ENCODE measurements at regions not wholly inside any gene's neighbourhood (a gene's known extent, or its start where the extent isn't known, plus 50 kb on each side); places are given as distances from the start of the nearest gene placed in this dataset.

DNA sequence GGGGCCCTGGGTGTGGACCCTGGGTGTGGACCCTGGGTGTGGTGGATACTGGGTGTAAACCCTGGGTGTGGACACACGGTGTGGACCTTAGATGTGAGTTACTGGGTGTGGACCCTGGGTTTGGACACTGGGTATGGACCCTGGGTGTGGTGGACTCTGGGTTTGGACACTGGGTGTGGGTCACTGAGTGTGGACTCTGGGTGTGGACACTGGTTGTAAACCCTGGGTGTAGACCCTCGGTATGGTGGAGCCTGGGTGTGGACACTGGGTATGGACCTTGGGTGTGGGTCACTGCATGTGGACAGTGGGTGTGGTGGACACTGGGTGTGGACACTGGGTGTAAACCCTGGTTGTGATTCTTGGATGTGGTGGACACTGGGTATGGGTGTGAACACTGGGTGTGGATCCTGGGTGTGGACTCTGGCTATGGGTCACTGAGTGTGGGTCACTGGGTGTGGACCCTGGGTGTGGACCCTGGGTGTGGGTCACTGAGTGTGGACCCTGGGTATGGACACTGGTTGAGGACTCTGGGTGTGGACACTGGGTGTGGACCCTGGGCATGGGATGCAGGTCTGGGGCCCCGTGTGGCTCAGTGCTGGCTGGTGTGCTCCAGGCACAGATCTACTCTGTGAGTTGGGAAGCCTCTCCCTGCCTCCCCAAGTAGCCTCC lies 356.2 kb downstream of the GLRX3 start:
- Histone ChIP-seq H3K36me3 (ENCODE audit: insufficient read depth) (no peaks in the 10 kb centered on the region), H3K27me3 (ENCODE audit: insufficient read depth, low read depth) (no peaks in the 10 kb centered on the region; the same call in 1 of the 2 replicates), H2AFZ (ENCODE audit: low read depth) (no peak overlapping the region), H3K27ac (no peak overlapping the region), H3K4me2 (no peak overlapping the region), H3K79me2 (ENCODE audit: insufficient read depth, low read depth) (no peaks in the 10 kb centered on the region), H3K4me1 (ENCODE audit: low read depth, poor library complexity, severe bottlenecking) (no peaks in the 10 kb centered on the region), H3K4me3 (IDR thresholded peaks at IDR 0.05; ENCODE audit: insufficient read depth, low read depth, low read length) (no peak overlapping the region), H4K20me1 (ENCODE audit: insufficient read depth) (no peaks in the 10 kb centered on the region), H3K9ac (no peak overlapping the region)
- TF ChIP-seq CTCF (conservative IDR thresholded peaks at IDR 0.05; ENCODE audit: low read depth, low read length) = no peak

GRCh38 chr10:130493021-130493420 lies 356.8 kb downstream of the GLRX3 start:
- TF ChIP-seq CTCF (conservative IDR thresholded peaks at IDR 0.05; ENCODE audit: low read depth, low read length) = no peak
- no peaks in the 10 kb centered on the region for H4K20me1 ChIP-seq (ENCODE audit: insufficient read depth)
- no peaks in the 10 kb centered on the region for H3K4me1 ChIP-seq (ENCODE audit: low read depth, poor library complexity, severe bottlenecking)
- no peak overlapping the region for H3K4me3 ChIP-seq (IDR thresholded peaks at IDR 0.05; ENCODE audit: insufficient read depth, low read depth, low read length)
- no peaks in the 10 kb centered on the region for H3K79me2 ChIP-seq (ENCODE audit: insufficient read depth, low read depth)
- no peak overlapping the region for H3K4me2 ChIP-seq
- no peak overlapping the region for H3K9ac ChIP-seq
- no peaks in the 10 kb centered on the region for H3K36me3 ChIP-seq (ENCODE audit: insufficient read depth)
- no peak overlapping the region for H2AFZ ChIP-seq (ENCODE audit: low read depth)
- no peak overlapping the region for H3K27ac ChIP-seq
- no peaks in the 10 kb centered on the region; the same call in 1 of the 2 replicates for H3K27me3 ChIP-seq (ENCODE audit: insufficient read depth, low read depth)

DNA sequence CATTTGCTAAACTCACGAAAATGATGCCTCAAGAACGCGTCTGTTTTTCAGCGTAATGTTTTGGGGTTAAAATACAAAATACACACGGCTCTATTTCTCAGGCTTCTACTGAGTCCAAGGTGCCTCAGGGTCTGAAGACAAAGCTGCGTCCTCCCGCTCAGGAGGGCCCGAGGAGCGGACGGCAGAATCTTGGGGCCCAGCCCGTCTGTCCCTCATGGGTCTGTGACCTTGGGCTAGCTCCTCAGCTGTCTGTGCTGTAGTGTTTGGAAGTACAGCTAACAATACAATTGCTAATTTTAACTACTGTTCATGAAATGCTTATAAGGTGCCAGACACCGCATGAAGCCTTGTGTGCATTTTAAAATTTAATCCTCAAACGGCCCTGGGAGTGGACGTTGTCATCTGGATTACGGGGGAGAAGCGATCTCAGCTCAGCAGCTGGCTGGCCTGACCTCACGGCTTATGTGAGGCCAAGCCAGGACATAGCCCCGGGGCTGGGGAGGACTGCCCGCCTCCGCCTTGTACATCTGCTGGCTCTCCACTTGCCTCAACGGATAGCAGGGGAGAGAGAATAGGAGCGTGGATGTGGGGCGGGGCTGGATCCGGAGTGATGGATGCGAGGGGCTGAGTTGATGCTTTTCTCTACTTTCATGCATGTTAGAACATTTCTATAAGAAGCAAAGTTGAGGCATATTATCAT lies 357.4 kb downstream of the GLRX3 start:
- Histone ChIP-seq H3K4me1 (ENCODE audit: low read depth, poor library complexity, severe bottlenecking) (no peaks in the 10 kb centered on the region), H3K79me2 (ENCODE audit: insufficient read depth, low read depth) (no peaks in the 10 kb centered on the region), H3K27ac (no peak overlapping the region), H4K20me1 (ENCODE audit: insufficient read depth) (no peaks in the 10 kb centered on the region), H3K36me3 (ENCODE audit: insufficient read depth) (no peaks in the 10 kb centered on the region), H3K4me3 (IDR thresholded peaks at IDR 0.05; ENCODE audit: insufficient read depth, low read depth, low read length) (no peak overlapping the region), H3K9ac (no peak overlapping the region), H3K27me3 (ENCODE audit: insufficient read depth, low read depth) (no peaks in the 10 kb centered on the region; the same call in 1 of the 2 replicates), H2AFZ (ENCODE audit: low read depth) (no peak overlapping the region), H3K4me2 (no peak overlapping the region)
- TF ChIP-seq CTCF (conservative IDR thresholded peaks at IDR 0.05; ENCODE audit: low read depth, low read length) = no peak

GRCh38 chr10:130495116-130495862 lies 359.1 kb downstream of the GLRX3 start:
- no peak for TF ChIP-seq CTCF (conservative IDR thresholded peaks at IDR 0.05; ENCODE audit: low read depth, low read length)
- Histone ChIP-seq H3K36me3 (ENCODE audit: insufficient read depth) (no peaks in the 10 kb centered on the region), H3K9ac (no peak overlapping the region), H3K4me1 (ENCODE audit: low read depth, poor library complexity, severe bottlenecking) (no peaks in the 10 kb centered on the region), H3K4me2 (no peak overlapping the region), H4K20me1 (ENCODE audit: insufficient read depth) (no peaks in the 10 kb centered on the region), H2AFZ (ENCODE audit: low read depth) (no peak overlapping the region), H3K79me2 (ENCODE audit: insufficient read depth, low read depth) (no peaks in the 10 kb centered on the region), H3K4me3 (IDR thresholded peaks at IDR 0.05; ENCODE audit: insufficient read depth, low read depth, low read length) (no peak overlapping the region), H3K27ac (no peak overlapping the region), H3K27me3 (ENCODE audit: insufficient read depth, low read depth) (no peaks in the 10 kb centered on the region; the same call in 1 of the 2 replicates)

Measured in KMS-11 (cell line).